IPS-18c (cell line): ENCODE measurements at regions not wholly inside any gene's neighbourhood (a gene's known extent, or its start where the extent isn't known, plus 50 kb on each side); places are given as distances from the start of the nearest gene placed in this dataset.

Experiments
- H3K4me3 ChIP-seq: 2 replicates; pipeline ENCODE4 v1.7.0; 2013; ENCODE audit warnings: low read depth, mild to moderate bottlenecking, low read length, moderate library complexity; ENCODE audit not compliant: insufficient read depth
- H3K9me3 ChIP-seq: one replicate; pipeline ENCODE4 v1.6.1; 2013; ENCODE audit warnings: mild to moderate bottlenecking, low read length, moderate library complexity; ENCODE audit not compliant: control insufficient read depth, insufficient read depth

GRCh38 chr22:48116871-48117270 is 1354.4 kb downstream of the TBC1D22A start:
- Histone ChIP-seq H3K9me3 (peaks cover 4% of the 10 kb centered on the region), H3K4me3 (no peak overlapping the region)

GRCh38 chr22:48112687-48113521 is 1350.5 kb downstream of the TBC1D22A start:
- peaks cover 4% of the 10 kb centered on the region for H3K9me3 ChIP-seq
- no peak overlapping the region for H3K4me3 ChIP-seq

GRCh38 chr22:48106715-48107259 is 1344.3 kb downstream of the TBC1D22A start:
- Histone ChIP-seq H3K9me3 (no peaks in the 10 kb centered on the region), H3K4me3 (no peak overlapping the region)

- Histone ChIP-seq H3K9me3 (no peaks in the 10 kb centered on the region), H3K4me3 (no peak overlapping the region)
These were observed 1343.8 kb downstream of the TBC1D22A start for GRCh38 chr22:48106215-48106614.

DNA sequence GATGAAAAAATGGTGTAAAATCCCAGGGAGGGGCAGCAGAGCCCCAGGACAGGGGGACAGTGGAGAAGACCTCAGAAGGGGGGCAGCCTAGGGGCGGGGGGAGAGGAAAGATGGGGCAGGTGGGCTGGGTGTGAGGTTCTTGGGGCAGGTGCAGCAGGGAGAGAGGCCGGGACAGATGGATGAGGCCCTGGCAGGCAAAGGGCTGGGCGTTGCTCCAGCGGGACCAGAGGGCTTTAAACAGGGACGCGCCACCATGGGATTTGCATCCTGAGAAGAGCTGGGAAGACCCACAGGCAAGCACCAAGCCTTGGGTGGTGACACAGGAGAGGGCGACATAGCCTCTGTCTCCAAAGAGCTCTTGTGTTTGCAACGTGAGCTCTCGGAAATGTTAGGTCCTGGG is 1342.8 kb downstream of the TBC1D22A start:
- H3K9me3 ChIP-seq = no peaks in the 10 kb centered on the region
- H3K4me3 ChIP-seq = no peak overlapping the region

DNA sequence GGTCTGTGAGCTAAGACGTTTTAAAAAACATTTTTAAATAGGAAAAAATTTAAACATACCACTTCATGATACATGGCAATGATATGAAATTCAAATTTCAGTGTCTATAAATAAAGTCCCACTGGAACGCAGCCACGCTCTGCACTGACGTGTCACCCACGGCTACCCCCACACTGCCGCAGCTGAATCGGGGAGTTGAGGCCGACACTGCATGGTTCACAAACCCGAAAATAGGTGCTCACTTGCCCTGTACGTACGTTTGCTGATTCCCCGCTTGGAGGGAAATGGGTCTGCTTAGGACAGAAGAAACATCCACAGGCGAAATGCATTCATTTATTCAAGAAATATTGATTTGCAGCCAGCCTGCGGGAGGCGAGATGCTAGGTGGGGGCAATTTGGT is 1342.3 kb downstream of the TBC1D22A start:
- Histone ChIP-seq H3K4me3 (no peak overlapping the region), H3K9me3 (no peaks in the 10 kb centered on the region)

DNA sequence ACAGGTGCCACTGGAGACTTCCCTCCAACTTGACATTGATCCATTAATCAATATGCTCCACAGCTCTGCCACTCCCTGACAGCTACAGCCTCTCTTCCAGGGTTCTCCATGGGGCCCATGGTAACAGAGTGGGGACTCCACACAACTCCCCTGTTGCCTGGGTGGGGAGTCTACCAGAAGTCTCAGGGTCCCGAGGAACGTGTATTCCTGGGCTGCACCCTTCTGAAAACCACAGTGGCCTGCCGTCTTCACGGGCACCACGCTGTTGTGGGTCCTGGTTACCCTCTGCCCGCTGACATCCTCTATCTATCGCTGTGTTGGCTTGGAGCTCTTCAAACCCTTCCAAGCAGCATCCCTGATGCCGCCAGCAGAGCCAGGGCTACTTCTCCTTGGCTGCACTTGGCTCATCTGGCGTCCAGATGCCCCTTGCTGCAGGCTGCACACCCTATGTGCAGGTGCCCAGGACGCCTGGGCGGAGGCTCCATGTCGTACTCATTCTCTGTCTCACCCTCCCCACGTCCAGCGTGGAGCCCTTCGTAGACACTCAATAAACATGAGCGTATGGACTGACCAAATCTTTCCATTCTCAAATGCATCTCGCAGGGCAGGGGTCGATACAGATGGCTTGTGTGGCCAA is 1341.8 kb downstream of the TBC1D22A start:
- H3K4me3 ChIP-seq = no peak overlapping the region
- no peaks in the 10 kb centered on the region for H3K9me3 ChIP-seq

- no peaks in the 10 kb centered on the region for H3K9me3 ChIP-seq
- no peak overlapping the region for H3K4me3 ChIP-seq
These were observed 1340.9 kb downstream of the TBC1D22A start for GRCh38 chr22:48103126-48103875.

DNA sequence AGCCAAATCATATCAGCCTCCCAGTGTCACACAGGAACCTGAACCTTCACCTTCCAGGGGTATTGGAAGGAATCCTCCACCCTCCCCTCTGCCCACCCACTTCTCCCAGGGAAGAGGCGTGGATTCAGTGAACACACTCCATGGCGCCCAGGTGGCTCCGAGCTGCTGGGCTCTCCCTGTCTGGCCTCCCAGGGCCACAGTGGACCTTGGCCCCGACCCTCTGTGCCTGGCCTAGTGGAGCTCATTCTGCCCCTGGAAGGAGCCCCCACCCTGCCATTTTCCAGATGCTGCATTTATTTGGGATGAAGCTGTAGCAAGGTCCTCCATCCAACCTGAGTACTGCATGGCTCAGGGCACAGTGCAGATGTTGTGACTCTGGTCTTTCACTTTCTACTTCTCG is 1340.1 kb downstream of the TBC1D22A start:
- Histone ChIP-seq H3K4me3 (no peak overlapping the region), H3K9me3 (no peaks in the 10 kb centered on the region)

- no peak overlapping the region for H3K4me3 ChIP-seq
- no peaks in the 10 kb centered on the region for H3K9me3 ChIP-seq
These were observed 1339.3 kb downstream of the TBC1D22A start for GRCh38 chr22:48101704-48102103.

DNA sequence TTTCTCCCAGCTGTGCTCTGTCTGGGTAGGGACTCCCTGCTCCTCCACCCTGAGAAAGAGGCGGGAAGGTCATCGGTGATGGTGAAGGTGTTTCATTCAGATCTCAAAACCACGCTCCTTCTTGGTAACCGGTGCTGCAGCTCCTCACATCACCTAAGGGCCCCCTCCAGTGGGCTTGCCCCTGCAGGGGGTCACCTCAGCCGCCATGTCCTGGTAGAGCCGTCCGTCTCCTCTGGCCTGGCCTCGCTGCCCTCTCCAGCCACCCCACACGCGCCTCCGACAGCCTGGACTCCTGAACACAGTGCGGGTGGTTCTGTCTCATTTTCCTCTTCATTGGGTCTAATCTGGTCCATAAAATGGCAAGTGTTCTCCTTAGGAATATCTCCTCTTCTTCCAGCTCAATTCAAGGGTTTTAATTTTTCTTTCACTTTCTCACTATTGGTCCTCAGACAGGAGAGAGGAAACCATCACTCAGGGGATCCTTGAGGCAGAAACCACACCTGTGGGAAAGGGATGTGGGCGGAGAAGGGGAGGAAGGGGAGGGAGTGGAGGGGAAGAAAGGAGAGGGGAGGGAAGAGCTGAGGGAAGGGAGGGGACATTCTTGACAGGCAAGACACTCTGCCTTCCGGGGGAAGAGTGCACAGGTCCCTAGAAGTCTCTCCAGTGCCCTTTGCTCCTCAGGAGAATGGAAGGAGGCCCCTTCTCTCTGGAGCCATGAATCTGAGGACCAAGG is 1338.4 kb downstream of the TBC1D22A start:
- no peaks in the 10 kb centered on the region for H3K9me3 ChIP-seq

GRCh38 chr22:48099671-48100070 is 1337.2 kb downstream of the TBC1D22A start:
- H3K4me3 ChIP-seq = no peak overlapping the region

More for the DNA sequence above, 1338.4 kb downstream of the TBC1D22A start:
- H3K4me3 ChIP-seq = no peak overlapping the region

GRCh38 chr22:48099251-48099650 is 1336.8 kb downstream of the TBC1D22A start:
- Histone ChIP-seq H3K9me3 (no peaks in the 10 kb centered on the region), H3K4me3 (no peak overlapping the region)

More at GRCh38 chr22:48099671-48100070, 1337.2 kb downstream of the TBC1D22A start:
- no peaks in the 10 kb centered on the region for H3K9me3 ChIP-seq

DNA sequence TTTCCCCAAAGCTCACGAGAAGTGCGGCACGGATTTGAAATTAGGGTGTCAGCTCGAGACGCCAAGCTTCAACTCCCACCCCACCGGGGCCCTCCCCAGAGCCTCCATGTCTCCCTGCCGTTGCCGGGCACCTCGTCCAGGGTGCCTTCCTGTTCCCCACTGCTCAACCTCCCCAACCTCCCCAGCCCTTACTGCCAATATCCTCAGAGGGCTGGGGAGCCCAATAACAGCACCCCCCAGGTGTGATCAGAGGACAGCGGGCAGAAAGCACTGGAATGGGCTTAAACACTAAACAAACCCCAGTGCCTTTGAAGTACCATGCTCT is 1336.4 kb downstream of the TBC1D22A start:
- Histone ChIP-seq H3K4me3 (no peak overlapping the region), H3K9me3 (no peaks in the 10 kb centered on the region)

DNA sequence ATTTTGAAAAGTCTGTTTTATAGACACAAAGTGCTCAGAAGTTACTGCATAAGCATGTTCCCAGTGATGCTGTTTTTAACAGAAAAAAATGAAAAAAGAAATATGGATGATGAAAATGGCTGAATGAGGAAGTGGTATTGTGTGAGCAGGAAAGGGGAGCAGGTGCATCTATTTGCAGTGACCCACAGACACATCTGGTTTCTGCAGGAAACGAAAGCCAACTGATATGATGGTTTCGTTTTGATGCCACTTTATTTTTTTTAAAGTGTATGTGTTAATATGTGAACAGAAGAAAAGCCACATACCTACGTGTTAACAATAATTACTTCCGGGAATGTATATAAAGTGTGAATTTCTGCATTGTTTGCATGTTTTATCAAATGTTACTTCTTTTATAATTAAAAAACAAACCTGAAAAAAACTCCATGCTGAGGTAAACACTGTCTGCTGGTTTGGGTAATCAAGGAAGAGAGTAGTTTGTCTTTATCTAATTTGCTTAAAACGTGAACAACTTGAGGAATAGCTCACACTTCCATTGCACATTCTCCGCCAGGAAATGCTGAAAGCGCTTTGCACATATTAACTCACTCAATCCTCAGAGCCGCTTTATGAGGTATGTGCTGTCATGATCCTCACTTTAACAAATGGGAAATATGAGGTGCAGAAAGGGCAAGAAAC is 1335.9 kb downstream of the TBC1D22A start:
- no peak overlapping the region for H3K4me3 ChIP-seq
- no peaks in the 10 kb centered on the region for H3K9me3 ChIP-seq

DNA sequence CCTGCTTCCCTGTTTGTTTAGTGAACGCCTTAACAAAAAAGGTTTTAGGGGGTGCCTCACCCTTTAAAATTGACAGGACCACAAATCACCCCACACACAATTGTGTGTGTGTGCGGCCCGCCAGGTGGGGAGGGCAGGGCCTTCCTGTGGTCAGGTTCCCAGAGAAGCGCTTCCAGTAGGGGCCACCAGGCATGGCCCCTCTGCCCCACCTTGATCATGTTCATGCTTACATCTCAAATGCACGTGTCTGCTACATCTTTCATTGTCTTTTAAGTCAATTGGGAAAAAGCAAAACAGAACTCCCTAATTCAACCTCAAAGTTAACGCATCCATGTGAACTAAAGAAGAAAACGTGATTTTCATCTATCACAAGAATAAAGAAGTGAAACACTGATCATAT is 1335.3 kb downstream of the TBC1D22A start:
- no peaks in the 10 kb centered on the region for H3K9me3 ChIP-seq
- no peak overlapping the region for H3K4me3 ChIP-seq
